Neural progenitor cell (in vitro differentiated cells): ENCODE measurements at regions not wholly inside any gene's neighbourhood (a gene's known extent, or its start where the extent isn't known, plus 50 kb on each side); places are given as distances from the start of the nearest gene placed in this dataset.

Experiments
- CTCF ChIP-seq: fragments of 200-600 bp; sonication (generic); IDR thresholded peaks from 2 replicates; pipeline ENCODE4 v1.5.1; 2017; ENCODE audit warnings: antibody characterized with exemption, mild to moderate bottlenecking
- EZH2phosphoT487 ChIP-seq: fragments of 200-600 bp; sonication (generic); IDR thresholded peaks from 2 replicates; pipeline ENCODE4 v1.6.1; 2017; ENCODE audit warnings: antibody characterized with exemption

- TF ChIP-seq CTCF: no peak
- TF ChIP-seq EZH2phosphoT487: no peak
Measured at GRCh38 chr18:78425019-78425412, 554.6 kb upstream of the SALL3 start.
